Caco-2 (cell line): ENCODE measurements at regions not wholly inside any gene's neighbourhood (a gene's known extent, or its start where the extent isn't known, plus 50 kb on each side); places are given as distances from the start of the nearest gene placed in this dataset.

Source experiments
- BruUV-seq: library from RNA; stranded (reverse); fragments of 400-500 nt; replicated peaks from 2 replicates; lab custom pipeline; 2021; lab: Mats Ljungman, UMichigan
- CTCF ChIA-PET: fragments of 300-600 bp; sonication (Branson Sonifier 250); formaldehyde crosslinking; loops from one replicate; lab custom pipeline; 2022; ENCODE audit warnings: antibody characterized with exemption; lab: Charles Lee
- POLR2A ChIA-PET: fragments of 300-600 bp; sonication (Branson Sonifier 250); formaldehyde crosslinking; loops from one replicate; lab custom pipeline; 2022; ENCODE audit warnings: antibody characterized with exemption; lab: Charles Lee
- DNase-seq, 2 experiments: peaks; one replicate each; pipeline versions ENCODE4 v3.0.0 to v3.0.0-alpha.2; 2020 to 2022
- H3K27me3 ChIP-seq: replicated peaks from 2 replicates; pipeline ENCODE4 v1.6.0; 2011; ENCODE audit warnings: low read length; ENCODE audit not compliant: control insufficient read depth, insufficient read depth
- H3K36me3 ChIP-seq: 2 replicates; pipeline ENCODE4 v1.5.1; 2011; ENCODE audit warnings: low read length; ENCODE audit not compliant: control insufficient read depth, insufficient read depth
- H3K4me1 ChIP-seq: fragments of 250-450 bp; sonication (Bioruptor Pico); 2 replicates; pipeline ENCODE4 v1.5.1; 2020; ENCODE audit warnings: mild to moderate bottlenecking
- H3K4me3 ChIP-seq: 2 replicates; pipeline ENCODE4 v1.5.1; 2011; ENCODE audit warnings: low read depth, mild to moderate bottlenecking, control low read depth, low read length
- H3K9me3 ChIP-seq: fragments of 250-450 bp; sonication (Bioruptor Pico); 2 replicates; pipeline ENCODE4 v1.5.1; 2020; ENCODE audit warnings: mild to moderate bottlenecking, moderate library complexity
- H3K27ac Mint-ChIP-seq: one replicate; pipeline ENCODE4 v1.8.0; 2022; ENCODE audit warnings: mixed read lengths; ENCODE audit not compliant: unreplicated experiment
- H3K27me3 Mint-ChIP-seq: one replicate; pipeline ENCODE4 v1.8.0; 2022; ENCODE audit warnings: mixed read lengths; ENCODE audit not compliant: insufficient read depth, unreplicated experiment
- H3K36me3 Mint-ChIP-seq: one replicate; pipeline ENCODE4 v1.8.0; 2022; ENCODE audit warnings: mild to moderate bottlenecking, mixed read lengths; ENCODE audit not compliant: insufficient read depth, unreplicated experiment
- H3K4me1 Mint-ChIP-seq: one replicate; pipeline ENCODE4 v1.8.0; 2022; ENCODE audit warnings: low read depth, mixed read lengths; ENCODE audit not compliant: unreplicated experiment
- H3K4me3 Mint-ChIP-seq: one replicate; pipeline ENCODE4 v1.8.0; 2022; ENCODE audit warnings: mild to moderate bottlenecking, moderate library complexity, mixed read lengths; ENCODE audit not compliant: unreplicated experiment
- H3K9me3 Mint-ChIP-seq: one replicate; pipeline ENCODE4 v1.8.0; 2022; ENCODE audit warnings: mixed read lengths; ENCODE audit not compliant: unreplicated experiment
- CTCF ChIP-seq, 2 experiments: fragments of 200-600 bp in 1 of 2; IDR thresholded peaks; 1 replicate in 1 of 2; 2 replicates in 1 of 2; pipeline versions ENCODE4 v1.5.1 to v1.8.0; 2011 to 2022; ENCODE audit warnings: antibody characterized with exemption in 1 of 2, control low read depth in 1 of 2, inconsistent platforms in 1 of 2, low read depth in 1 of 2, low read length in 1 of 2, mild to moderate bottlenecking in 1 of 2, moderate library complexity in 1 of 2; ENCODE audit not compliant: insufficient read depth in 1 of 2, severe bottlenecking in 1 of 2, unreplicated experiment in 1 of 2
- intact Hi-C: fragments of 100-400 bp; cut with micrococcal nuclease; formaldehyde crosslinking; loops from one replicate; pipeline ENCODE4 v1.10.0; 2022; ENCODE audit not compliant: unreplicated experiment

GRCh38 chr13:82147526-82147925, 1734.7 kb downstream of the SLITRK1 start:
- H3K36me3 Mint-ChIP-seq = no peaks in the 10 kb centered on the region
- no peak overlapping the region for H3K4me3 Mint-ChIP-seq
- H3K27ac Mint-ChIP-seq = no peak overlapping the region
- Histone ChIP-seq H3K4me1 (no peaks in the 10 kb centered on the region), H3K36me3 (no peaks in the 10 kb centered on the region), H3K9me3 (no peaks in the 10 kb centered on the region), H3K27me3 (no peaks in the 10 kb centered on the region), H3K4me3 (no peak overlapping the region)
- POLR2A ChIA-PET = no interaction called here
- no peak for DNase-seq
- CTCF ChIA-PET = no interaction called here
- H3K27me3 Mint-ChIP-seq = no peaks in the 10 kb centered on the region
- intact Hi-C loops = no loop called here
- H3K9me3 Mint-ChIP-seq = no peaks in the 10 kb centered on the region
- no peaks in the 10 kb centered on the region for H3K4me1 Mint-ChIP-seq
- no TSS peak for BruUV-seq
- no peak for TF ChIP-seq CTCF (IDR thresholded peaks at IDR 0.05; ENCODE audit: insufficient read depth in 1 of 2, low read depth in 1 of 2, low read length in 1 of 2, severe bottlenecking in 1 of 2, unreplicated experiment in 1 of 2)

DNA sequence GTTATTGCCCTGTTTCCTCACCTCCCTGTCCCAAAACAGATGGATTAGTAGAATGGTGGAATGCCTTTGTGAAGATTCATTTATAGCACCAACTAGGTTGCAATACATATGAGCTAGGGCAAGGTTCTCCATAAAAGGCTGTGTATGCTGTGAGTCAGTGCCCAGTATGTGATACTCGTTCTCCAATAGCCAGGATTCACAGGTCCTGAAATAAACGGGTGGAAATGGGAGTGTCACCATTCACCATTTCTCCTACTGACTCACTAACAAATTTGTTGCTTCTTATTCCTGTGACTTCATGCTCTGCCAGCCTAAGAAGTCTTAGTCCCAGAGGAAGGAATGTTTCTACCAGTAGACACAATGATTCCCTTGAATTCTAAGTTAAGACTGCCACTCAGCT, 1745.4 kb downstream of the SLITRK1 start:
- intact Hi-C loops = no loop called here
- Mint-ChIP-seq H3K4me3 (no peak overlapping the region), H3K4me1 (no peaks in the 10 kb centered on the region), H3K27ac (no peak overlapping the region), H3K27me3 (no peaks in the 10 kb centered on the region), H3K36me3 (no peaks in the 10 kb centered on the region), H3K9me3 (no peaks in the 10 kb centered on the region)
- Histone ChIP-seq H3K36me3 (no peaks in the 10 kb centered on the region), H3K27me3 (no peaks in the 10 kb centered on the region), H3K4me3 (no peak overlapping the region), H3K4me1 (no peaks in the 10 kb centered on the region), H3K9me3 (no peaks in the 10 kb centered on the region)
- BruUV-seq = no TSS peak
- ChIA-PET CTCF (no interaction called here), POLR2A (no interaction called here)
- DNase-seq = no peak
- TF ChIP-seq CTCF (IDR thresholded peaks at IDR 0.05; ENCODE audit: insufficient read depth in 1 of 2, low read depth in 1 of 2, low read length in 1 of 2, severe bottlenecking in 1 of 2, unreplicated experiment in 1 of 2) = no peak

- BruUV-seq = no TSS peak
- Mint-ChIP-seq H3K36me3 (no peaks in the 10 kb centered on the region), H3K27me3 (no peaks in the 10 kb centered on the region), H3K4me1 (no peaks in the 10 kb centered on the region), H3K27ac (no peak overlapping the region), H3K4me3 (no peak overlapping the region), H3K9me3 (no peaks in the 10 kb centered on the region)
- Histone ChIP-seq H3K27me3 (no peaks in the 10 kb centered on the region), H3K9me3 (no peaks in the 10 kb centered on the region), H3K36me3 (no peaks in the 10 kb centered on the region), H3K4me3 (no peak overlapping the region), H3K4me1 (no peaks in the 10 kb centered on the region)
- CTCF ChIA-PET = no interaction called here
- POLR2A ChIA-PET = no interaction called here
- intact Hi-C loops = no loop called here
- no peak for DNase-seq
- no peak for TF ChIP-seq CTCF (IDR thresholded peaks at IDR 0.05; ENCODE audit: insufficient read depth in 1 of 2, low read depth in 1 of 2, low read length in 1 of 2, severe bottlenecking in 1 of 2, unreplicated experiment in 1 of 2)
These were observed 1753.0 kb downstream of the SLITRK1 start for GRCh38 chr13:82129281-82129680.
